Mammary epithelial cell (primary cell): ENCODE measurements at regions not wholly inside any gene's neighbourhood (a gene's known extent, or its start where the extent isn't known, plus 50 kb on each side); places are given as distances from the start of the nearest gene placed in this dataset.

ENCODE experiments used
- EZH2 ChIP-seq: IDR thresholded peaks from 2 replicates; pipeline ENCODE4 v1.6.1; 2012; ENCODE audit warnings: low read length, inconsistent platforms, borderline replicate concordance
- TF ChIP-seq, protein P1 (sequence below), 2 donors: IDR thresholded peaks in 1 of 2; conservative IDR thresholded peaks in 1 of 2; 2 replicates each; pipeline ENCODE4 v1.5.1; 2011 to 2012; ENCODE audit warnings: inconsistent platforms in 2 of 2, low read length in 2 of 2, mild to moderate bottlenecking in 2 of 2, control low read depth in 1 of 2, low read depth in 1 of 2; ENCODE audit not compliant: insufficient read depth in 1 of 2; ENCODE audit errors: extremely low read depth in 1 of 2

GRCh38 chr3:163916596-163917560 lies 1161.4 kb downstream of the SI start:
- TF ChIP-seq, protein P1, sequence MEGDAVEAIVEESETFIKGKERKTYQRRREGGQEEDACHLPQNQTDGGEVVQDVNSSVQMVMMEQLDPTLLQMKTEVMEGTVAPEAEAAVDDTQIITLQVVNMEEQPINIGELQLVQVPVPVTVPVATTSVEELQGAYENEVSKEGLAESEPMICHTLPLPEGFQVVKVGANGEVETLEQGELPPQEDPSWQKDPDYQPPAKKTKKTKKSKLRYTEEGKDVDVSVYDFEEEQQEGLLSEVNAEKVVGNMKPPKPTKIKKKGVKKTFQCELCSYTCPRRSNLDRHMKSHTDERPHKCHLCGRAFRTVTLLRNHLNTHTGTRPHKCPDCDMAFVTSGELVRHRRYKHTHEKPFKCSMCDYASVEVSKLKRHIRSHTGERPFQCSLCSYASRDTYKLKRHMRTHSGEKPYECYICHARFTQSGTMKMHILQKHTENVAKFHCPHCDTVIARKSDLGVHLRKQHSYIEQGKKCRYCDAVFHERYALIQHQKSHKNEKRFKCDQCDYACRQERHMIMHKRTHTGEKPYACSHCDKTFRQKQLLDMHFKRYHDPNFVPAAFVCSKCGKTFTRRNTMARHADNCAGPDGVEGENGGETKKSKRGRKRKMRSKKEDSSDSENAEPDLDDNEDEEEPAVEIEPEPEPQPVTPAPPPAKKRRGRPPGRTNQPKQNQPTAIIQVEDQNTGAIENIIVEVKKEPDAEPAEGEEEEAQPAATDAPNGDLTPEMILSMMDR (conservative IDR thresholded peaks at IDR 0.05 in 1 of 2, IDR thresholded peaks at IDR 0.05 in 1 of 2; ENCODE audit: extremely low read depth in 1 of 2, insufficient read depth in 1 of 2, low read depth in 1 of 2, low read length in 2 of 2) = no peak
- TF ChIP-seq EZH2 = no peak
